ENCODE measurements at regions not wholly inside any gene's neighbourhood (a gene's known extent, or its start where the extent isn't known, plus 50 kb on each side); places are given as distances from the start of the nearest gene placed in this dataset.

DNA sequence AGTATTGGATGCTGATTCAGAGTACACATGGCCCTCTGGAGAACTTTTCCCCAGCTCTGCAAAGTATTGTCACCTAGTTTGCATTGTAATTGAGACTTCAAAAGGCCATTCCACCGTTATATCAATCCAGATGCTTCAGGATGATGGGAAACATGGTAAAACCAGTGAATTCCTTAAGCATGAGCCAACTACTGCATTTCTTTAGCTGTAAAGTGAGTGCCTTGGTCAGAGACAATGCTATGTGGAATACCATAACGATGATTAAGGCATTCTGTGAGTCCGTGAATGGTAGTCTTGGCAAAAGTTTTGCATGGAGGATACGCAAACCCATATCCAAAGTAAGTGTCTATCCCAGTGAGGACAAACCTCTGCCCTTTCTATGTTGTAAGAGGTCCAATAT, 355.2 kb downstream of the DCAF12L2 start:
- Mint-ChIP-seq H3K9me3 (no peaks in the 10 kb centered on the region), H3K4me1 (no peaks in the 10 kb centered on the region), H3K4me3 (no peak overlapping the region), H3K27me3 (no peaks in the 10 kb centered on the region), H3K36me3 (ENCODE audit: low read depth) (no peaks in the 10 kb centered on the region), H3K27ac (no peak overlapping the region)
- CTCF ChIA-PET = no interaction called here
- POLR2A ChIA-PET = no interaction called here
- no peak for DNase-seq

DNA sequence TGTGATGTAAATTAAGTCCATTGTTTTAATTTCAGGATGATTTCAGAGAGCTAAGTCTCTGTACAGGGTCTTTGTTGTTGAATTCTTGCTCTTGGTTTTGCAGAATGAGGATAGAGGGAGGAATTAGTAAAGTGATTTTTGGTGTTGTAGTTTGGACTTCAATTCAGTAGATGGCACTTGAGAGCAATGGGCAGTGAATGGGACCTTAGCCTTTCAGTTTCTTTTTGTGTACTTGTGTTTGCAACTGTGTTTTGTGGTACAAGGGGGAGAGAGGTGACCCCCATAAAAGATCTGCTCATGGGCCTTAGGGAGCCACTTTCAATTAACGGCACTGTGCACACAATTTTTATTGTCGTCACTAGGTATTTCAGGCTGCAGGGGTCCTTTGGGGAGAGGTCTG, 340.0 kb downstream of the DCAF12L2 start:
- Mint-ChIP-seq H3K4me3 (no peak overlapping the region), H3K9me3 (no peaks in the 10 kb centered on the region), H3K27me3 (no peaks in the 10 kb centered on the region), H3K4me1 (no peaks in the 10 kb centered on the region), H3K27ac (no peak overlapping the region), H3K36me3 (ENCODE audit: low read depth) (no peaks in the 10 kb centered on the region)
- no peak for DNase-seq
- CTCF ChIA-PET = no interaction called here
- POLR2A ChIA-PET = no interaction called here

DNA sequence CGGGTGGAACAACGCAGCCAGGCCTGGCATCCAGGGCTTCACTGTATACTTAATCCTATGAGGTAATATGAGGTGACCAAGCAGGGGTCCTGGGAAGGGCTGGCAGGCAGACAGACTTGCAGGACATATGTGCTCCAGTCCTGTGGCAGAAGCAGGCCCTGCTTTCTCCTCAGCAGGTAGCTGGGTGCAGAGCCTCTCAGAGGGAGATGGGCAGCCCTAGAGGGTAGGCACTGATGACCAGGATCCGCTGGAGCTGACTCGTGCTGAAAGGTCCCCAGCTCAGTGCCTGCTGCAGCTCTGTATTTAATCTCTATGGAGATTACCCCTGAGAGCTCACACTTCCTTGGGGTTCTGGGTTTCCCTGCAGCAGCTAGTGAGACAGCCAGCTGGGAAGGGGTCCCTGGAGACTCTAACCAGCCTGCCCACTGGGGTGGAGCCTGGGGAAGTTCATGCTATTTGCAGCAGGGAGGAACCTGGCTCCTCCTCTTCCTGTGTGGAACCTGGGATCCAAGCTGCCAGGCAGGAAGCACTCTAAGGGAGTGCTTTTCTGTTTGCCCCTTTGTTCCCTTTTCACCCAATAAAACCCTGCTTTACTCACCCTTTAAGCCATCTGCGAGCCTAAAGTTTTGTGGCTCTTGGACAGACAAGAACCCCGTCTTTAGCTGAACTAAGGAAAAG, 339.2 kb downstream of the DCAF12L2 start:
- CTCF ChIA-PET = interaction anchor here (1.1 kb wide), 1 partner anchor 10 kb away, joined by 3 read pairs; no protein-coding TSS in a partner anchor
- Mint-ChIP-seq H3K27ac (no peak overlapping the region), H3K4me1 (no peaks in the 10 kb centered on the region), H3K9me3 (no peaks in the 10 kb centered on the region), H3K4me3 (no peak overlapping the region), H3K36me3 (ENCODE audit: low read depth) (no peaks in the 10 kb centered on the region), H3K27me3 (no peaks in the 10 kb centered on the region)
- POLR2A ChIA-PET = no interaction called here
- no peak for DNase-seq

DNA sequence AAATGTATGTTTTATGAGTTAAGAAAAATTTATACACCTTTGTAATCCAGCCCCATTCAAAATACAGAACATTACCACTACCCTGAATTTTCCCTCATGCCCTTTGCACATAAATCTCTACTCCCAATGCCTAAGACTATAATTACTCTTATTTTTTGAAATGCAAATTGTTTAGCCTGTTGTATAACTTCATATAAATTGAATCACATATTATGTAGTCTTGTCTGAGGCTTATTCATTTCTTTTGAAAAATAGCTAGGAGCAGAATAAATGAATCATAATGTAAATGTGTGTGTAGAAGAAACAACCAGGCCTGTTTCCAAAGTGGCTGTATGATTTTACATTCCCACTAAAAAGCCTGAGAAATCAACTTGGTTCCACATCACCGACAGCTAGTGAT, 319.8 kb downstream of the DCAF12L2 start:
- Mint-ChIP-seq H3K36me3 (ENCODE audit: low read depth) (no peaks in the 10 kb centered on the region), H3K9me3 (no peaks in the 10 kb centered on the region), H3K4me1 (no peaks in the 10 kb centered on the region), H3K27ac (no peak overlapping the region), H3K4me3 (no peak overlapping the region), H3K27me3 (no peaks in the 10 kb centered on the region)
- CTCF ChIA-PET = no interaction called here
- no peak for DNase-seq
- POLR2A ChIA-PET = no interaction called here

DNA sequence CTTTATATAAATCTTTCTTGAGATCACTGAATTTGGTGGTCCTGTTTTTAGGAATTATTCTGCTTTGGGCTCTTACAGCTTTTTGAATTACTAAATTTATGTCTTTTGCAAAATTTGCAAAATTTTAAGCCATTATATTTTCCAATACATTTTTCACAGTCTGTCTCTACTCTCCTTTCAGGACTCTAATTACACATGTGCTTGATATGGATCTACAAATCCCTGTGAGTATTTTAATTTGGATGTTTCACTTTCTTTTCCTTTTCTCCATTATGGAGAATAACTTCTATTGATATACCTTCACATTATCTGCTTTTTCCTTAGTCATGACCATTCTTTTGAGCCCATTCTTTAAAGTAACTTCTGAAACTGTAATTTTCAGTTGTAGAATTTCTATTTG, 315.4 kb downstream of the DCAF12L2 start:
- Mint-ChIP-seq H3K4me3 (no peak overlapping the region), H3K4me1 (no peaks in the 10 kb centered on the region), H3K36me3 (ENCODE audit: low read depth) (no peaks in the 10 kb centered on the region), H3K9me3 (no peaks in the 10 kb centered on the region), H3K27me3 (no peaks in the 10 kb centered on the region), H3K27ac (no peak overlapping the region)
- ChIA-PET POLR2A (no interaction called here), CTCF (no interaction called here)
- no peak for DNase-seq

DNA sequence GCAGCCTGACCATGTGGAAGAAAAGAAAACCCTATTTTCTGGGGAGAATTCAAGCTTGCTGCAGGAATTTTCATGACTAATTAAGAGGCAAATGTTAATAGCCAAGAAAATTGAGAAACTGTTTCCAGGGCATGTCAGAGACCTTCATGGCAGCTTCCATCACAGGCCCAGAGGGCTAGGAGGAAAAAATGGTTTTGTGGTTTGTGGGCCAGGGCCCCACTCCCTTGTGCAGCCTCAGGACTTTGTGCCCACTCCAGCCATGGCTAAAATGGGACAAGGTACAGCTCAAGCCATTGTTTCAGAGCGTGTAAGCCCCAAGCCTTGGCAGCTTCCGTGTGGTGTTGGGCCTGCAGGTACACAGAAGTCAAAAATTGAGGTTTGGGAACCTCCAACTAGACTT, 282.9 kb downstream of the DCAF12L2 start:
- no peak overlapping the region for H3K4me3 Mint-ChIP-seq
- H3K27me3 Mint-ChIP-seq = no peaks in the 10 kb centered on the region
- no peaks in the 10 kb centered on the region for H3K4me1 Mint-ChIP-seq
- ChIA-PET POLR2A (no interaction called here), CTCF (no interaction called here)
- H3K9me3 Mint-ChIP-seq = peaks cover 3% of the 10 kb centered on the region
- H3K36me3 Mint-ChIP-seq (ENCODE audit: low read depth) = no peaks in the 10 kb centered on the region
- DNase-seq = no peak
- no peak overlapping the region for H3K27ac Mint-ChIP-seq

DNA sequence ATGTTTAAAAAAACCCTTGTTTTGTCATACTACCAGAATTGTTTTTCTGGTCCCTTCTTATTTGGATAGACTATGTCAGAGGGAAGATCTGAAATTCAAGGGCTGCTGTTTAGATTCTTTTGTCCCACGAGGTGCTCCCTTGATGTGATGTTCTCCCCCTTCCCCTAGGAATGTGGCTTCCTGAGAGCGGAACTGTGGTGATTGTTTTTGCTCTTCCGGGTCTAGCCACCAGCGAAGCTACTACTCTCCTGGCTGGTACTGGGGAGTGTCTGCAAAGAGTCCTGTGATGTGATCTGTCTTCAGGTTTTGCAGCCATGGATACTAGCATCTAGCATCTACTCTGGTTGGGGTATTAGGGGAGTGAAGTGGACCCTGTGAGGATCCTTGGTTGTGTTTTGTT, 271.1 kb downstream of the DCAF12L2 start:
- CTCF ChIA-PET = no interaction called here
- Mint-ChIP-seq H3K9me3 (no peaks in the 10 kb centered on the region), H3K27me3 (no peaks in the 10 kb centered on the region), H3K27ac (no peak overlapping the region), H3K4me3 (no peak overlapping the region), H3K4me1 (no peaks in the 10 kb centered on the region), H3K36me3 (ENCODE audit: low read depth) (no peaks in the 10 kb centered on the region)
- POLR2A ChIA-PET = no interaction called here
- DNase-seq = no peak

DNA sequence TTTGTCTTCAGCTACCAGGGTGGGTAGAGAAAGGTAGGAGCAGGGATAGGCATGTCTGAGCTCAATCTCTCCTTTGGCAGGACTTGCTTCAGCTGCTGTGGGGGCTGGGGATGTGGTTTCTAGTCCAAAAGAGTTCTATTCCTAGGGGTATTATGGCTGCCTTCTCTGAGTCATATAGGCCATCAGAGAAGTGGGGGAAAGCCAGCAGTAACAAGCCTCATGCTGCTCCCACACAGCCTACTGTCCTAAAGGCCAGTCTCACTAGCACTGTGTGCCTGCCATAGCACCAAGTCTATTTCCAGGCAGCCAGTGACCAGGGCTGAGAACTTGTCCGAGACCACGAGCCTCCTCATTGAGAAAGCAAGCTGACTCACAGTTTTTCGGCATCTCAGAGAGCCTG, 270.6 kb downstream of the DCAF12L2 start:
- ChIA-PET POLR2A (no interaction called here), CTCF (interaction anchor here (0.5 kb wide), 1 partner anchor 52 kb away, joined by 3 read pairs; no protein-coding TSS in a partner anchor)
- Mint-ChIP-seq H3K27me3 (no peaks in the 10 kb centered on the region), H3K27ac (no peak overlapping the region), H3K4me1 (no peaks in the 10 kb centered on the region), H3K9me3 (no peaks in the 10 kb centered on the region), H3K4me3 (no peak overlapping the region), H3K36me3 (ENCODE audit: low read depth) (no peaks in the 10 kb centered on the region)
- DNase-seq = no peak

DNA sequence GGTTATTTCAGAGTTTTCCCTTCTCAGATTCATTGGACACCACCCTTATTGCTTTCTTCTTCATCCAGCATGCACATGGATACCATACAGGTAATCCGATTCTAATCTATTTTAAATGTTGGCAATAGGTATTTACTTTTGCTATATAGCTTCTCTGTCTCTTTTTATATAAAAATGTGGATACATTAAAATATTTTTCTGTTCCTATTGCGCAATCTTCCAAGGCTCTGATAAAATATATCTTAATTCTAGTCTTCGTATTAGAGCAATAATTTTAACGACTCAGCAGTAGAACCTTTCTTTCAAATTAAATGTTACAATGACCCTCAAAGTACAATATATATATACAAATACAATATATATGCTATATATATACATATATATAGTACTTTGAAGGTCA, 239.8 kb downstream of the DCAF12L2 start:
- Mint-ChIP-seq H3K27me3 (no peaks in the 10 kb centered on the region), H3K4me1 (no peaks in the 10 kb centered on the region), H3K36me3 (ENCODE audit: low read depth) (no peaks in the 10 kb centered on the region), H3K27ac (no peak overlapping the region), H3K9me3 (no peaks in the 10 kb centered on the region), H3K4me3 (no peak overlapping the region)
- CTCF ChIA-PET = no interaction called here
- POLR2A ChIA-PET = no interaction called here
- DNase-seq = no peak

DNA sequence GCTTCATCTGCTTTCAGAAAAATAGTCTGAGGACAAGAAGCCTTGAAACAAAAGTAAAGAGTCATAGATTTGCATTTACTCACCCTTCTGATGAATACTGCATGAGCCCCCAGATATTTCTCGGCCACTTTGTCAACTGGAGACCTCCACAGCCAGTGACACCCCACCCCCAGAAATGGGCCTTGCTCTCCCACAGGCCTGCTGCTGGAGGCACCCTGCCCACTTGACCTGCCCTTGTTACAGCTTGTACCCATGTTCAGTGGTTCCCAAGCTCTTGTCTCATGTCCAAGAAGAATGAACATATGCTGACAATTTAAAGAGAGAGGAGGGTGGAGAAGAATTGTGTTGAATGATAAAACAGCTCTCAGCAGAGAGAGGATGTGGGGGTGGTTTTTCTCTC, 225.1 kb downstream of the DCAF12L2 start:
- ChIA-PET POLR2A (no interaction called here), CTCF (interaction anchor here (1.1 kb wide), 1 partner anchor 16 kb away, joined by 3 read pairs; no protein-coding TSS in a partner anchor)
- Mint-ChIP-seq H3K36me3 (ENCODE audit: low read depth) (no peaks in the 10 kb centered on the region), H3K27me3 (no peaks in the 10 kb centered on the region), H3K27ac (no peak overlapping the region), H3K9me3 (no peaks in the 10 kb centered on the region), H3K4me1 (no peaks in the 10 kb centered on the region), H3K4me3 (no peak overlapping the region)
- DNase-seq = no peak

DNA sequence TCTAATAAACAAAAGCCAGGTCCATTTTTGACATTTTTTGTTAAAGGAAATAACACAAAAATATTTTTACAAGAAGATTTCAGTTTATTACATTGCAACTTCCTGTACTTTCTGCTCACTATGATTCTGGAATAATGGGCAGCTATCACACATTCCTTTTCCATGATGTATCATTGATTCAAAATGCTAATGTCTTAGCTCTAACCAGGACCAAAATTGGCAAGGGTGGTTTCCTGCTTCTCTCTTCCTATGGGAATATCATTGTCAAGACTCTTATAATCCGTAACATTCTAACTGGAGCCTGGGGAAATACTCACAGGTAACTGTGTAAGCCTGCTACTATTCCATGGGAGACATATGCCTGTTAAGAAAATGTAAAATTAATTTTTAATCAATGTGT, 218.6 kb downstream of the DCAF12L2 start:
- Mint-ChIP-seq H3K27me3 (no peaks in the 10 kb centered on the region), H3K9me3 (no peaks in the 10 kb centered on the region), H3K4me3 (no peak overlapping the region), H3K4me1 (no peaks in the 10 kb centered on the region), H3K36me3 (ENCODE audit: low read depth) (no peaks in the 10 kb centered on the region), H3K27ac (no peak overlapping the region)
- DNase-seq = no peak
- ChIA-PET CTCF (interaction anchor here (0.7 kb wide), 1 partner anchor 52 kb away, joined by 3 read pairs; no protein-coding TSS in a partner anchor), POLR2A (no interaction called here)

DNA sequence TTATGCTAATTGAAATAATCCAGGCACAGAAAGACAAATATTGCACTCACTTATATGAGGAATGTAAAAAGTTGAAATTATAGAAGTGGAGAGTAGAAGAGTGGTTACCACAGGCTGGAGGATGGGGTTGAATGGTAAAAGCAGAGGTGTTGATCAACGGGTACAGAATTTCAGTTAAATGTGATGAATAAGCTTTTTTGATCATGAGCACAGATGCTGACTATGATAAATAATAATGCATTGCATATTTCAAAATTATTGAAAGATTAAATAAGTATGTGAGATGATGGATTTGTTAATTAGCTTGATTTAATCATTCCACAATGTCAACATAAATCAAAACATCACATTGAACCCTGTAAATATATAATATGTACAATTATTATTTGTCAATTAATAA, 213.1 kb downstream of the DCAF12L2 start:
- H3K27ac Mint-ChIP-seq = no peak overlapping the region

DNA sequence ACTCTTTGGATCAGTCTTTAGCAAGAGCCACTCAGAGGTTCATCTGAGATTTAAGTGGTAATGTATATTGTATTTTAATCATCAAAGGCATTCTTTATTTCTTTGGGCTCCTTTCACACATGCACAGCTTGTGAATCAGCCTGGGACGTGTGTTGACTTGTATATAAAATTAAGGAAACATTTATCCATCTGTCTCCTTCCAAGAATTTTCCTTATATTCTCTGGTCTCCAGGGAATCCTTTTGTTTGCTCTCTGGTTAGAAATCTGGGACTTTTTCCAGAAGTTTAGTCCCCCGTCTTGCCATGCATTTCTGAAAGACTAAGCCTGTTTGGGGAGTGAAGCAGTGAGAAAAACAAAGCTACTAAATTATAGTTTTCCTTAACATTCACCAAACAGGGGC, 212.3 kb downstream of the DCAF12L2 start:
- CTCF ChIA-PET = no interaction called here
- no peak overlapping the region for H3K27ac Mint-ChIP-seq
- H3K4me1 Mint-ChIP-seq = no peaks in the 10 kb centered on the region
- POLR2A ChIA-PET = no interaction called here
- H3K4me3 Mint-ChIP-seq = no peak overlapping the region
- H3K9me3 Mint-ChIP-seq = no peaks in the 10 kb centered on the region
- no peak for DNase-seq
- no peaks in the 10 kb centered on the region for H3K27me3 Mint-ChIP-seq
- H3K36me3 Mint-ChIP-seq (ENCODE audit: low read depth) = no peaks in the 10 kb centered on the region

More for the DNA sequence above, 213.1 kb downstream of the DCAF12L2 start:
- ChIA-PET POLR2A (no interaction called here), CTCF (no interaction called here)
- Mint-ChIP-seq H3K36me3 (ENCODE audit: low read depth) (no peaks in the 10 kb centered on the region), H3K27me3 (no peaks in the 10 kb centered on the region), H3K4me3 (no peak overlapping the region), H3K9me3 (no peaks in the 10 kb centered on the region), H3K4me1 (no peaks in the 10 kb centered on the region)
- DNase-seq = no peak

DNA sequence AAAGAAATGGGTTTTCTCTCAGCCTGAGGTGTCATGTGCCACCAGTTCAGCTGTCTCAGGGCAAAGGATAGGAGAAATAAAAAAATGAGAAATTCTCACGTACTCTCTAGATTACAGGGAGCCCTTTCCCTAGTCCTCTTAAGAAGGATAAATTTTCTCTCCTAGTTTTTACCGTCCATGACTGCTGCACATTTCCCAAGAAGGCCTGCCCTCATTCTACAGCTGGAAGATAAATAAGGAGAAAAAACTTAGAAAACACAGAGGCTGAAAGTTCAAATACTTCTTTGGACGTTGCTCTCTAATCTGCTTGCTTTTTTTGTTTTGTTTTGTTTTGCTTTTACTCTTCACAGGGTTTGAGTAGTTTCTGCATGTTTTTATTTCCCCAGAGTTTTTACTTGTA, 211.9 kb downstream of the DCAF12L2 start:
- H3K36me3 Mint-ChIP-seq (ENCODE audit: low read depth) = no peaks in the 10 kb centered on the region
- H3K4me1 Mint-ChIP-seq = no peaks in the 10 kb centered on the region
- H3K27me3 Mint-ChIP-seq = no peaks in the 10 kb centered on the region
- H3K27ac Mint-ChIP-seq = no peak overlapping the region
- ChIA-PET POLR2A (no interaction called here), CTCF (interaction anchor here (0.7 kb wide), 1 partner anchor 111 kb away, joined by 3 read pairs; no protein-coding TSS in a partner anchor)
- no peaks in the 10 kb centered on the region for H3K9me3 Mint-ChIP-seq
- no peak for DNase-seq
- no peak overlapping the region for H3K4me3 Mint-ChIP-seq
